MM.1S (cell line): ENCODE measurements at regions not wholly inside any gene's neighbourhood (a gene's known extent, or its start where the extent isn't known, plus 50 kb on each side); places are given as distances from the start of the nearest gene placed in this dataset.

ENCODE experiments used
- DNase-seq: peaks from one replicate; pipeline ENCODE4 v3.0.0-alpha.2; 2015
- H2AFZ ChIP-seq: fragments of 300-600 bp; sonication (generic); 2 replicates; pipeline ENCODE4 v1.6.0; 2016; ENCODE audit warnings: antibody characterized with exemption, low read length
- H3F3A ChIP-seq: fragments of 300-600 bp; sonication (generic); 2 replicates; pipeline ENCODE4 v1.6.1; 2016; ENCODE audit warnings: mild to moderate bottlenecking, antibody characterized with exemption, low read length, moderate library complexity, mixed read lengths; ENCODE audit not compliant: insufficient read depth
- H3K27ac ChIP-seq: fragments of 300-600 bp; sonication (generic); 2 replicates; pipeline ENCODE4 v1.5.1; 2016; ENCODE audit warnings: mild to moderate bottlenecking, low read length
- H3K27me3 ChIP-seq: fragments of 300-600 bp; sonication (generic); replicated peaks from 2 replicates; pipeline ENCODE4 v1.6.0; 2016; ENCODE audit warnings: low read length; ENCODE audit not compliant: insufficient read depth
- H3K36me3 ChIP-seq: fragments of 300-600 bp; sonication (generic); replicated peaks from 2 replicates; pipeline ENCODE4 v1.6.1; 2016; ENCODE audit warnings: mild to moderate bottlenecking, low read length, mixed read lengths; ENCODE audit not compliant: insufficient read depth
- H3K4me1 ChIP-seq: fragments of 300-600 bp; sonication (generic); 2 replicates; pipeline ENCODE4 v1.6.1; 2016; ENCODE audit warnings: low read length, mixed read lengths
- H3K4me2 ChIP-seq: fragments of 300-600 bp; sonication (generic); 2 replicates; pipeline ENCODE4 v1.6.0; 2016; ENCODE audit warnings: low read depth, low read length
- H3K4me3 ChIP-seq: fragments of 300-600 bp; sonication (generic); 2 replicates; pipeline ENCODE4 v1.5.1; 2016; ENCODE audit warnings: low read length, mixed read lengths
- H3K79me2 ChIP-seq: fragments of 300-600 bp; sonication (generic); 2 replicates; pipeline ENCODE4 v1.6.1; 2016; ENCODE audit warnings: mixed run types, low read length, mixed read lengths
- H3K9ac ChIP-seq: fragments of 300-600 bp; sonication (generic); 2 replicates; pipeline ENCODE4 v1.6.1; 2016; ENCODE audit warnings: low read length, mixed read lengths
- H3K9me2 ChIP-seq: fragments of 300-600 bp; sonication (generic); replicated peaks from 2 replicates; pipeline ENCODE4 v1.6.1; 2016; ENCODE audit warnings: mild to moderate bottlenecking, low read length, mixed read lengths; ENCODE audit not compliant: insufficient read depth
- H3K9me3 ChIP-seq: fragments of 300-600 bp; sonication (generic); replicated peaks from 2 replicates; pipeline ENCODE4 v1.6.1; 2016; ENCODE audit warnings: mild to moderate bottlenecking, low read length, mixed read lengths; ENCODE audit not compliant: insufficient read depth
- H4K20me1 ChIP-seq: fragments of 300-600 bp; sonication (generic); 2 replicates; pipeline ENCODE4 v1.6.1; 2016; ENCODE audit warnings: mild to moderate bottlenecking, low read length, moderate library complexity, mixed read lengths; ENCODE audit not compliant: insufficient read depth
- EZH2 ChIP-seq: fragments of 300-600 bp; sonication (generic); optimal IDR thresholded peaks from 2 replicates; pipeline ENCODE3; 2017; ENCODE audit warnings: low read depth, mild to moderate bottlenecking, antibody characterized with exemption, low read length, mixed read lengths
- EZH2phosphoT487 ChIP-seq: fragments of 300-600 bp; sonication (generic); IDR thresholded peaks from 2 replicates; pipeline ENCODE4 v1.6.1; 2018; ENCODE audit warnings: antibody characterized with exemption, low read length
- TF ChIP-seq, protein P1 (sequence below): fragments of 300-600 bp; sonication (generic); IDR thresholded peaks from 2 replicates; pipeline ENCODE4 v1.5.1; 2016; ENCODE audit warnings: antibody characterized with exemption, low read length, mixed read lengths

DNA sequence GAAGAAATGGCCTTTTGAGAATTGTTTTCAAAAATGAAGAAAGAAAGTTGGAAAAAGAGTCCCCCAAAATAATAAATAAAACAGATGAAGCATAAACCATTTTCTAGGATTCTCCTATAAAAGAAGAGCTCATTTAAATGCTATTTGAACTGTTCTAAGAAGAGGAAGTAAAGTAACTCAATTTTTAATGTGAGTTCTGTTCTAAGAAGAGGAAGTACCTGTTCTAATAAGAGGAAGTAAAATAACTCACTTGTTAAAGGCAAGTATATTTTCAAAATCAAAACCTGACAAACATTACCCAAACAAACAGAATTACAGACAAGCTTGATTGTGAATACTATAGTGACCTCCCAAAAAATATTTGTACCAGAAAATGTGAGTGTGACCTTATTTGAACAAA lies 1326.3 kb downstream of the C4orf33 start:
- no peak overlapping the region for H2AFZ ChIP-seq
- H3K27me3 ChIP-seq = no peaks in the 10 kb centered on the region
- TF ChIP-seq EZH2phosphoT487 (no peak), EZH2 (no peak)
- TF ChIP-seq, protein P1, sequence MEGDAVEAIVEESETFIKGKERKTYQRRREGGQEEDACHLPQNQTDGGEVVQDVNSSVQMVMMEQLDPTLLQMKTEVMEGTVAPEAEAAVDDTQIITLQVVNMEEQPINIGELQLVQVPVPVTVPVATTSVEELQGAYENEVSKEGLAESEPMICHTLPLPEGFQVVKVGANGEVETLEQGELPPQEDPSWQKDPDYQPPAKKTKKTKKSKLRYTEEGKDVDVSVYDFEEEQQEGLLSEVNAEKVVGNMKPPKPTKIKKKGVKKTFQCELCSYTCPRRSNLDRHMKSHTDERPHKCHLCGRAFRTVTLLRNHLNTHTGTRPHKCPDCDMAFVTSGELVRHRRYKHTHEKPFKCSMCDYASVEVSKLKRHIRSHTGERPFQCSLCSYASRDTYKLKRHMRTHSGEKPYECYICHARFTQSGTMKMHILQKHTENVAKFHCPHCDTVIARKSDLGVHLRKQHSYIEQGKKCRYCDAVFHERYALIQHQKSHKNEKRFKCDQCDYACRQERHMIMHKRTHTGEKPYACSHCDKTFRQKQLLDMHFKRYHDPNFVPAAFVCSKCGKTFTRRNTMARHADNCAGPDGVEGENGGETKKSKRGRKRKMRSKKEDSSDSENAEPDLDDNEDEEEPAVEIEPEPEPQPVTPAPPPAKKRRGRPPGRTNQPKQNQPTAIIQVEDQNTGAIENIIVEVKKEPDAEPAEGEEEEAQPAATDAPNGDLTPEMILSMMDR = no peak
- no peaks in the 10 kb centered on the region for H3F3A ChIP-seq
- no peak overlapping the region for H3K27ac ChIP-seq
- no peaks in the 10 kb centered on the region for H3K9me3 ChIP-seq
- no peak overlapping the region for H3K4me2 ChIP-seq
- H3K4me1 ChIP-seq = no peaks in the 10 kb centered on the region
- no peak overlapping the region for H3K4me3 ChIP-seq
- H3K9me2 ChIP-seq = no peaks in the 10 kb centered on the region
- H3K79me2 ChIP-seq = no peaks in the 10 kb centered on the region
- H4K20me1 ChIP-seq = no peaks in the 10 kb centered on the region
- no peak for DNase-seq
- no peak overlapping the region for H3K9ac ChIP-seq
- H3K36me3 ChIP-seq = no peaks in the 10 kb centered on the region

DNA sequence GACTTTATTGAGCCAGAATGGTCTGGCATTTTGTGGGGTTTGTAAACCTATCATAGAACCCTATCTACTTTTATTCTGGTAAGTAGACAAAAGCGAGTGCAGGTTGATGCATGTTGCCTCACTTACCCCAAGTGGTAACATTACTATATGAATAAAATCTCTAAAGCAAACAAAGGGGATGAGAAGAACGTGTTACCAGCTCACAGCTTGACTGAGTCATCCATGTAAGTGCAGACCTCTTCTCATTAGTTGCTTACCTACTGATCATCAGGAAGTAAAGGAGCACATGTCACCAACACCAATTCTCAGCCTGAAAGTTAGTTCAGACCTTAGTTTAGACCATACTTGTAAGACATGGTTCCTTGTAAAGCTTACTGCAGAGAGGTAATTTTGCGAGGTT lies 1328.3 kb downstream of the C4orf33 start:
- H3K27me3 ChIP-seq = no peaks in the 10 kb centered on the region
- no peaks in the 10 kb centered on the region for H3K4me1 ChIP-seq
- no peaks in the 10 kb centered on the region for H3K9me3 ChIP-seq
- H3K4me3 ChIP-seq = no peak overlapping the region
- no peaks in the 10 kb centered on the region for H3K36me3 ChIP-seq
- no peaks in the 10 kb centered on the region for H3K9me2 ChIP-seq
- H2AFZ ChIP-seq = no peak overlapping the region
- no peak overlapping the region for H3K27ac ChIP-seq
- no peak for DNase-seq
- H3K9ac ChIP-seq = no peak overlapping the region
- H3K4me2 ChIP-seq = no peak overlapping the region
- H4K20me1 ChIP-seq = no peaks in the 10 kb centered on the region
- TF ChIP-seq EZH2 (no peak), EZH2phosphoT487 (no peak)
- TF ChIP-seq, protein P1 = no peak
- H3K79me2 ChIP-seq = no peaks in the 10 kb centered on the region
- no peaks in the 10 kb centered on the region for H3F3A ChIP-seq

DNA sequence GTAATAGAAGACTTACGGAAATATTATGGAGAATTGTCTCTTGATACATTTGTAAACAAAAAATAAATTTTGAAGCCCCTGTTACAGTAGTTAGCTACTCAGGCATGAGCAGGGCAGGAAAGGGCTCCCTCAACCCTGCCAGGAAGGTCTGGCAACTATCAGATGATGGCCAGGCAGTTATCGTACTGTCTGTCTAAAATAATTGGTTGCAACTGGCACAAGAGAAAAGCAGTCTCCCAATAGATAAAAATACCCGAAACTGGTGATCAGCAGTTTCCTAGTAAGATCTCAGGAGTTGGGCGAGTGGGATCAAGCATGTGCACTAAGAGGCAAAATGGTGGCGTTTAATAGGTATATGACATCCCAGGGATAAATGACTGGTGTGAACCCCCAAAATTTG lies 1336.3 kb downstream of the C4orf33 start:
- no peaks in the 10 kb centered on the region for H3F3A ChIP-seq
- H3K9ac ChIP-seq = no peak overlapping the region
- no peaks in the 10 kb centered on the region for H3K9me3 ChIP-seq
- H3K36me3 ChIP-seq = no peaks in the 10 kb centered on the region
- no peaks in the 10 kb centered on the region for H3K4me1 ChIP-seq
- H3K79me2 ChIP-seq = no peaks in the 10 kb centered on the region
- H3K27me3 ChIP-seq = no peaks in the 10 kb centered on the region
- no peaks in the 10 kb centered on the region for H4K20me1 ChIP-seq
- H3K9me2 ChIP-seq = no peaks in the 10 kb centered on the region
- H3K4me3 ChIP-seq = no peak overlapping the region
- H3K4me2 ChIP-seq = no peak overlapping the region
- DNase-seq = no peak
- no peak for TF ChIP-seq EZH2phosphoT487
- TF ChIP-seq, protein P1 = no peak
- no peak overlapping the region for H2AFZ ChIP-seq
- no peak overlapping the region for H3K27ac ChIP-seq
